Upper lobe of left lung (tissue), 4 donors: ENCODE measurements at regions not wholly inside any gene's neighbourhood (a gene's known extent, or its start where the extent isn't known, plus 50 kb on each side); places are given as distances from the start of the nearest gene placed in this dataset.

Source experiments
- POLR2A ChIP-seq, 4 donors: fragments of 450-650 bp; IDR thresholded peaks; one replicate each; pipeline ENCODE4 v1.5.1; 2016 to 2017; ENCODE audit warnings: antibody characterized with exemption in 4 of 4, mild to moderate bottlenecking in 2 of 4
- POLR2AphosphoS5 ChIP-seq, 2 donors: sonication (generic); formaldehyde crosslinking; IDR thresholded peaks; one replicate each; pipeline ENCODE4 v1.5.1; 2017; ENCODE audit warnings: antibody characterized with exemption in 2 of 2
- TF ChIP-seq, protein P1 (sequence below), 6 experiments: fragments of 450-650 bp in 4 of 6; fragments of 200-600 bp in 2 of 6; sonication (generic) in 2 of 6; IDR thresholded peaks; one replicate each; pipeline ENCODE4 v1.5.1; 2016 to 2019; ENCODE audit warnings: antibody characterized with exemption in 6 of 6

DNA sequence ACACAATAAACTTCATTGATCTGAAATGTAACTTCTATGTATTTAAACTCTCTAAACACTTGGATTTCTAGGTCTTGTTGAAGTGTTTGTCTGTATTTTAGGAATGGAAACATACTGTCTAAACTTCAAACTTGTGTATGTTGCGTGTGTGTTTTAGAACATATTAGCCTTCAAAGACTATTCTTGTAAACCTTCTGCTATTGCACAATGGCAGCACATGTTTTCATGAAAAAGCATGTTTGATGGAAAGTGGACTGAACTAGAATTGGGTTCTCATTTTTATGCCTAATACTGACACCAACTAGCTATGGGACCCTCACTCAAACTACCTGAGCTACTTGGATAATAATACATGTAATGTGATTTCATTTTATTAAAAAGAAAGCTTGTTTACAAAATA lies 592.6 kb downstream of the IPMK start:
- no peak for TF ChIP-seq POLR2A (IDR thresholded peaks at IDR 0.05)
- TF ChIP-seq, protein P1, sequence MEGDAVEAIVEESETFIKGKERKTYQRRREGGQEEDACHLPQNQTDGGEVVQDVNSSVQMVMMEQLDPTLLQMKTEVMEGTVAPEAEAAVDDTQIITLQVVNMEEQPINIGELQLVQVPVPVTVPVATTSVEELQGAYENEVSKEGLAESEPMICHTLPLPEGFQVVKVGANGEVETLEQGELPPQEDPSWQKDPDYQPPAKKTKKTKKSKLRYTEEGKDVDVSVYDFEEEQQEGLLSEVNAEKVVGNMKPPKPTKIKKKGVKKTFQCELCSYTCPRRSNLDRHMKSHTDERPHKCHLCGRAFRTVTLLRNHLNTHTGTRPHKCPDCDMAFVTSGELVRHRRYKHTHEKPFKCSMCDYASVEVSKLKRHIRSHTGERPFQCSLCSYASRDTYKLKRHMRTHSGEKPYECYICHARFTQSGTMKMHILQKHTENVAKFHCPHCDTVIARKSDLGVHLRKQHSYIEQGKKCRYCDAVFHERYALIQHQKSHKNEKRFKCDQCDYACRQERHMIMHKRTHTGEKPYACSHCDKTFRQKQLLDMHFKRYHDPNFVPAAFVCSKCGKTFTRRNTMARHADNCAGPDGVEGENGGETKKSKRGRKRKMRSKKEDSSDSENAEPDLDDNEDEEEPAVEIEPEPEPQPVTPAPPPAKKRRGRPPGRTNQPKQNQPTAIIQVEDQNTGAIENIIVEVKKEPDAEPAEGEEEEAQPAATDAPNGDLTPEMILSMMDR (IDR thresholded peaks at IDR 0.05): no peak
- no peak for TF ChIP-seq POLR2AphosphoS5 (IDR thresholded peaks at IDR 0.05)
